ENCODE measurements at regions not wholly inside any gene's neighbourhood (a gene's known extent, or its start where the extent isn't known, plus 50 kb on each side); places are given as distances from the start of the nearest gene placed in this dataset.

DNA sequence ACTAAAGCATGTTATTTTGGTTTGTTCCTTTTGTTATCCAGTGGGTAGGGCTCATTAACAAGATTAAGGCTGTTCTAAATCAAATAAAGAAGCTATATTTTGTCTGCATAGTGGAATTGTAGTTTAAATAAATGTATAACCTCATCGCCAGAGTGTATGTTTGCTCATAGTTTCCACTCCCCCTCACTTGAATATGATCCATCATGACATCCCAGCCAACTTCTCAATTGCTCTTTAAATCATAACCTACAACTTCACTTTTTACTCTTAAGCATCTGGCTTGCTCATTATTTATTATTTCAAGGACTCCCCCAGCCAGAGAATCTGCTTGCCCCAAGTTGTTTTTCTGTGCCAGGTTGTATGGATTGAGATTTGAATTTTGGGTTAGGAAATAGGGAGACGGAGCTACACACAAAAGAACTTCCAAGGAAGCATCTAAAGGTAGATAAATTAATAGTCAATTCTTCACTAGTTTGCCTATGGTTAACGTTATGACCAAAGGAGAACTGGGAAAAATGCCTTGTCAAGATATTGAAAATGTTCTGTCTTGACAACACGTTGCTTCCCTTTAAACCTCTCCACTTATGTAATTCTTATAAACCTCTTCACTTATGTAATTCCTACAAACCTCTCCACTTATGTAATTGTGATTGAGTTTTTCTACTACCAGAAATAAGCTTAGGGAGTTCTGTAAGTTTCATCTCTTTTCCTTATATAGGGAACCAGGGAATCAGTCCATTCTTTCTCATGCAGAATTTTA is 55.4 kb upstream of the UPP2 start:
- peaks cover 38% of the 10 kb centered on the region for H3K27me3 Mint-ChIP-seq (ENCODE audit: insufficient read depth)
- Histone ChIP-seq H3K4me1 (ENCODE audit: control insufficient read depth, insufficient read depth, low read length) (peaks cover 10% of the 10 kb centered on the region), H3K4me3 (ENCODE audit: low read length) (no peak overlapping the region), H3K36me3 (ENCODE audit: control insufficient read depth, insufficient read depth, low read length) (no peaks in the 10 kb centered on the region), H3K27ac (ENCODE audit: low read depth, low read length) (no peak overlapping the region), H3K9me3 (ENCODE audit: control insufficient read depth, low read length) (no peaks in the 10 kb centered on the region), H3K9ac (ENCODE audit: extremely low read depth, low read length, poor library complexity, severe bottlenecking) (no peak overlapping the region), H3K27me3 (ENCODE audit: control insufficient read depth, insufficient read depth, low read length, poor library complexity, severe bottlenecking) (peaks cover 39% of the 10 kb centered on the region)
- H3K36me3 Mint-ChIP-seq (ENCODE audit: low read depth) = no peaks in the 10 kb centered on the region
- H3K9me3 Mint-ChIP-seq = no peaks in the 10 kb centered on the region
- TF ChIP-seq, protein P1, sequence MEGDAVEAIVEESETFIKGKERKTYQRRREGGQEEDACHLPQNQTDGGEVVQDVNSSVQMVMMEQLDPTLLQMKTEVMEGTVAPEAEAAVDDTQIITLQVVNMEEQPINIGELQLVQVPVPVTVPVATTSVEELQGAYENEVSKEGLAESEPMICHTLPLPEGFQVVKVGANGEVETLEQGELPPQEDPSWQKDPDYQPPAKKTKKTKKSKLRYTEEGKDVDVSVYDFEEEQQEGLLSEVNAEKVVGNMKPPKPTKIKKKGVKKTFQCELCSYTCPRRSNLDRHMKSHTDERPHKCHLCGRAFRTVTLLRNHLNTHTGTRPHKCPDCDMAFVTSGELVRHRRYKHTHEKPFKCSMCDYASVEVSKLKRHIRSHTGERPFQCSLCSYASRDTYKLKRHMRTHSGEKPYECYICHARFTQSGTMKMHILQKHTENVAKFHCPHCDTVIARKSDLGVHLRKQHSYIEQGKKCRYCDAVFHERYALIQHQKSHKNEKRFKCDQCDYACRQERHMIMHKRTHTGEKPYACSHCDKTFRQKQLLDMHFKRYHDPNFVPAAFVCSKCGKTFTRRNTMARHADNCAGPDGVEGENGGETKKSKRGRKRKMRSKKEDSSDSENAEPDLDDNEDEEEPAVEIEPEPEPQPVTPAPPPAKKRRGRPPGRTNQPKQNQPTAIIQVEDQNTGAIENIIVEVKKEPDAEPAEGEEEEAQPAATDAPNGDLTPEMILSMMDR (conservative IDR thresholded peaks at IDR 0.05) = no peak
- no peak overlapping the region for H3K27ac Mint-ChIP-seq
- no peak for DNase-seq
- H3K4me3 Mint-ChIP-seq = no peak overlapping the region
- H3K4me1 Mint-ChIP-seq = peaks cover 24% of the 10 kb centered on the region
- 88 to 100% methylated on average over 1 to 4 of the region's 4 CpGs for WGBS, 2 experiments (ENCODE audit: insufficient coverage in 1 of 2, insufficient read length in 1 of 2)

- peaks cover 34% of the 10 kb centered on the region for H3K27me3 ChIP-seq (ENCODE audit: control insufficient read depth, insufficient read depth, low read length, poor library complexity, severe bottlenecking)
- Mint-ChIP-seq H3K36me3 (ENCODE audit: low read depth) (no peaks in the 10 kb centered on the region), H3K4me1 (peaks cover 24% of the 10 kb centered on the region), H3K4me3 (no peak overlapping the region), H3K27ac (no peak overlapping the region), H3K27me3 (ENCODE audit: insufficient read depth) (peaks cover 33% of the 10 kb centered on the region), H3K9me3 (no peaks in the 10 kb centered on the region)
- peak; percentile 68 for DNase-seq
- peaks cover 10% of the 10 kb centered on the region for H3K4me1 ChIP-seq (ENCODE audit: control insufficient read depth, insufficient read depth, low read length)
- 68 to 77% methylated on average over 3 of the region's 3 CpGs for WGBS, 2 experiments (ENCODE audit: insufficient coverage in 1 of 2, insufficient read length in 1 of 2)
- H3K9ac ChIP-seq (ENCODE audit: extremely low read depth, low read length, poor library complexity, severe bottlenecking) = no peak overlapping the region
- H3K9me3 ChIP-seq (ENCODE audit: control insufficient read depth, low read length) = no peaks in the 10 kb centered on the region
- no peak overlapping the region for H3K27ac ChIP-seq (ENCODE audit: low read depth, low read length)
- H3K4me3 ChIP-seq (ENCODE audit: low read length) = no peak overlapping the region
- TF ChIP-seq, protein P1 (conservative IDR thresholded peaks at IDR 0.05) = peak; percentile 82
- H3K36me3 ChIP-seq (ENCODE audit: control insufficient read depth, insufficient read depth, low read length) = no peaks in the 10 kb centered on the region
Measured at GRCh38 chr2:158045362-158045761, 56.3 kb upstream of the UPP2 start.

GRCh38 chr2:158043181-158043948 is 58.3 kb upstream of the UPP2 start:
- no peak overlapping the region for H3K4me3 ChIP-seq (ENCODE audit: low read length)
- H3K9me3 ChIP-seq (ENCODE audit: control insufficient read depth, low read length) = no peaks in the 10 kb centered on the region
- H3K27me3 Mint-ChIP-seq (ENCODE audit: insufficient read depth) = peaks cover 13% of the 10 kb centered on the region
- no peak overlapping the region for H3K27ac Mint-ChIP-seq
- peaks cover 10% of the 10 kb centered on the region for H3K4me1 ChIP-seq (ENCODE audit: control insufficient read depth, insufficient read depth, low read length)
- no peaks in the 10 kb centered on the region for H3K36me3 Mint-ChIP-seq (ENCODE audit: low read depth)
- H3K27me3 ChIP-seq (ENCODE audit: control insufficient read depth, insufficient read depth, low read length, poor library complexity, severe bottlenecking) = peaks cover 14% of the 10 kb centered on the region
- H3K36me3 ChIP-seq (ENCODE audit: control insufficient read depth, insufficient read depth, low read length) = no peaks in the 10 kb centered on the region
- no peak overlapping the region for H3K27ac ChIP-seq (ENCODE audit: low read depth, low read length)
- whole genome bisulfite sequencing, 2 experiments (ENCODE audit: insufficient coverage in 1 of 2, insufficient read length in 1 of 2) = 91 to 98% methylated on average over 4 to 5 of the region's 5 CpGs
- H3K9me3 Mint-ChIP-seq = no peaks in the 10 kb centered on the region
- TF ChIP-seq, protein P1 (conservative IDR thresholded peaks at IDR 0.05) = no peak
- no peak overlapping the region for H3K9ac ChIP-seq (ENCODE audit: extremely low read depth, low read length, poor library complexity, severe bottlenecking)
- H3K4me3 Mint-ChIP-seq = no peak overlapping the region
- H3K4me1 Mint-ChIP-seq = peaks cover 24% of the 10 kb centered on the region
- no peak for DNase-seq
